HG03442 (cell line): ENCODE measurements at regions not wholly inside any gene's neighbourhood (a gene's known extent, or its start where the extent isn't known, plus 50 kb on each side); places are given as distances from the start of the nearest gene placed in this dataset.

ENCODE experiments used
- ATAC-seq: cut with Tn5 transposase; IDR thresholded peaks from one replicate; pipeline ENCODE4 v1.9.1; 2021; ENCODE audit warnings: mild to moderate bottlenecking, moderate library complexity; ENCODE audit not compliant: unreplicated experiment

- ATAC-seq: no peak
These were observed 365.3 kb downstream of the MTRR start for GRCh38 chr5:8234179-8234770.

- ATAC-seq: no peak
These were observed 369.1 kb downstream of the MTRR start for GRCh38 chr5:8238080-8238479.

- ATAC-seq: no peak
These were observed 370.2 kb downstream of the MTRR start for GRCh38 chr5:8239198-8239597.

GRCh38 chr5:8239646-8240045 is 370.7 kb downstream of the MTRR start:
- no peak for ATAC-seq

GRCh38 chr5:8241076-8241475 is 372.1 kb downstream of the MTRR start:
- ATAC-seq: no peak

GRCh38 chr5:8241558-8241957 is 372.6 kb downstream of the MTRR start:
- no peak for ATAC-seq

GRCh38 chr5:8247049-8247899 is 378.3 kb downstream of the MTRR start:
- ATAC-seq: no peak

GRCh38 chr5:8253376-8253775 is 384.4 kb downstream of the MTRR start:
- no peak for ATAC-seq

GRCh38 chr5:8254674-8255073 is 385.7 kb downstream of the MTRR start:
- ATAC-seq: no peak

- ATAC-seq: no peak
These were observed 389.9 kb downstream of the MTRR start for GRCh38 chr5:8258801-8259200.

GRCh38 chr5:8270246-8270645 is 401.3 kb downstream of the MTRR start:
- no peak for ATAC-seq

GRCh38 chr5:8280711-8281363 is 411.9 kb downstream of the MTRR start:
- no peak for ATAC-seq

GRCh38 chr5:8288334-8288733 is 419.4 kb downstream of the MTRR start:
- ATAC-seq: no peak

GRCh38 chr5:8288897-8289516 is 420.1 kb downstream of the MTRR start:
- no peak for ATAC-seq

- ATAC-seq: no peak
These were observed 420.8 kb downstream of the MTRR start for GRCh38 chr5:8289779-8290178.

GRCh38 chr5:8290721-8291120 is 421.8 kb downstream of the MTRR start:
- ATAC-seq: no peak

GRCh38 chr5:8291641-8292040 is 422.7 kb downstream of the MTRR start:
- ATAC-seq: no peak

GRCh38 chr5:8295141-8295540 is 426.2 kb downstream of the MTRR start:
- no peak for ATAC-seq

- no peak for ATAC-seq
These were observed 430.8 kb downstream of the MTRR start for GRCh38 chr5:8299716-8300115.

- ATAC-seq: no peak
These were observed 435.4 kb downstream of the MTRR start for GRCh38 chr5:8304341-8304740.

GRCh38 chr5:8306288-8306896 is 437.4 kb downstream of the MTRR start:
- no peak for ATAC-seq
